AG09319 (cell line): ENCODE measurements at regions not wholly inside any gene's neighbourhood (a gene's known extent, or its start where the extent isn't known, plus 50 kb on each side); places are given as distances from the start of the nearest gene placed in this dataset.
A peak's percentile ranks its signal among the peaks of the same experiment; 100 is the strongest.

ENCODE experiments used
- DNase-seq: peaks from one replicate; pipeline ENCODE4 v3.0.0-alpha.2; 2010; ENCODE audit warnings: low read depth; ENCODE audit errors: extremely low read depth
- TF ChIP-seq, protein P1 (sequence below): IDR thresholded peaks from 2 replicates; pipeline ENCODE4 v1.5.1; 2011; ENCODE audit warnings: low read depth, mild to moderate bottlenecking, inconsistent platforms, low read length, moderate library complexity

DNA sequence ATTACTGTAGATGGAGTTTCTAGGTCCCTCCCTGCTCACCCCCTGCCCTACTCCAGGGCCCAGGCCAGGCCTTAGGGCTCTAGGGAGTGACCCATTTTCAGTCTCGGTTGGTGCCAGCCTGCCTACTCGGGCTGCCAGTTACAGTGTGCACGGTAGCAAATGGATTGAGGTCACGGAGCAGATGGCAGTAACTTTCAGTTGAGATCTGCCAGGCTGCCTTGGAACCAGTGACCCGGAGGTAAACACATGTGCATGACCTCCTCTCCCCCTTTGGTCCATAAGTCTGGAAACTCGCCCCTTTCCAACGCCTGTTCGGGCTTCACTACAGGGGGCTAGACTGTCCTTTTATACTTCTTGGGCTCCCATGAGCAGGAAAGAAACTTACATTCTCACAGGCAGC, 139.7 kb upstream of the TBX3 start:
- TF ChIP-seq, protein P1, sequence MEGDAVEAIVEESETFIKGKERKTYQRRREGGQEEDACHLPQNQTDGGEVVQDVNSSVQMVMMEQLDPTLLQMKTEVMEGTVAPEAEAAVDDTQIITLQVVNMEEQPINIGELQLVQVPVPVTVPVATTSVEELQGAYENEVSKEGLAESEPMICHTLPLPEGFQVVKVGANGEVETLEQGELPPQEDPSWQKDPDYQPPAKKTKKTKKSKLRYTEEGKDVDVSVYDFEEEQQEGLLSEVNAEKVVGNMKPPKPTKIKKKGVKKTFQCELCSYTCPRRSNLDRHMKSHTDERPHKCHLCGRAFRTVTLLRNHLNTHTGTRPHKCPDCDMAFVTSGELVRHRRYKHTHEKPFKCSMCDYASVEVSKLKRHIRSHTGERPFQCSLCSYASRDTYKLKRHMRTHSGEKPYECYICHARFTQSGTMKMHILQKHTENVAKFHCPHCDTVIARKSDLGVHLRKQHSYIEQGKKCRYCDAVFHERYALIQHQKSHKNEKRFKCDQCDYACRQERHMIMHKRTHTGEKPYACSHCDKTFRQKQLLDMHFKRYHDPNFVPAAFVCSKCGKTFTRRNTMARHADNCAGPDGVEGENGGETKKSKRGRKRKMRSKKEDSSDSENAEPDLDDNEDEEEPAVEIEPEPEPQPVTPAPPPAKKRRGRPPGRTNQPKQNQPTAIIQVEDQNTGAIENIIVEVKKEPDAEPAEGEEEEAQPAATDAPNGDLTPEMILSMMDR, result no peak
- DNase-seq, result no peak

DNA sequence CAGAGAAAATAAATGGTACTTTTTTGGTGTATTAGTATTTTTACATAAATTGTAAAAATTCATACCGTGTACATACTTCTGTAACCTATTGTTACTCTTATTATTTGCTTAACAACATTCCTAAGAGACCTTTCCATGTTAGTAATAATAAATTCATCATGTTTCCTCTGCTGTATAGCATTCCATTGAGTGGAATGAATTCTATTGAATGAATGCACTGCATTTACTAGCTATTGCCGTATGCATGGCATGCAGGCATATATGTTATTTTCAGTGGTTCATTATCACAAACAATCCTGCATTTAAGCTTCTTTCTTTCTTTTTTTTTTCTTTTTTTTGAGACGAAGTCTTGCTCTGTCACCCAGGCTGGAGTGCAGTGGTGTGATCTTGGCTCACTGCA, 137.6 kb upstream of the TBX3 start:
- no peak for DNase-seq
- TF ChIP-seq, protein P1, result no peak

DNA sequence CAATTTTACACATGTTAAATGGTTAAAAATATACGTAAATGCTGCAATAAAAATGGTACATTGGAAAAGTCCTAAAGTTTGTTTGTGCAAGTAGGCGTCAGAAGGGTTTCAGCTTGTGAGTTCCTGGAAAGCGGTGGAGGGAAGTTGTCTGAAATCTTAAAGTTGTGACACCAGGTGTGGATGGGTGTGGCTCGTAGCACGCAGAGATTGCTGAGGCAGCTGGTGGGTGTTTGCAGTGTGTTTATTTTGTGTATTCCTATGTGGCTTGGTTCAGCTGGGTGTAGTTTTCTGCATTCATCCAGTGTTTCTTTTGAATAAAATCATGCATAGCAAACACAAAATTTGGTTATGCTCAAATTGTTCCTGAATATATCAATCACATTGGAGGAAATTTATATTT, 136.8 kb upstream of the TBX3 start:
- TF ChIP-seq, protein P1, result no peak
- no peak for DNase-seq

DNA sequence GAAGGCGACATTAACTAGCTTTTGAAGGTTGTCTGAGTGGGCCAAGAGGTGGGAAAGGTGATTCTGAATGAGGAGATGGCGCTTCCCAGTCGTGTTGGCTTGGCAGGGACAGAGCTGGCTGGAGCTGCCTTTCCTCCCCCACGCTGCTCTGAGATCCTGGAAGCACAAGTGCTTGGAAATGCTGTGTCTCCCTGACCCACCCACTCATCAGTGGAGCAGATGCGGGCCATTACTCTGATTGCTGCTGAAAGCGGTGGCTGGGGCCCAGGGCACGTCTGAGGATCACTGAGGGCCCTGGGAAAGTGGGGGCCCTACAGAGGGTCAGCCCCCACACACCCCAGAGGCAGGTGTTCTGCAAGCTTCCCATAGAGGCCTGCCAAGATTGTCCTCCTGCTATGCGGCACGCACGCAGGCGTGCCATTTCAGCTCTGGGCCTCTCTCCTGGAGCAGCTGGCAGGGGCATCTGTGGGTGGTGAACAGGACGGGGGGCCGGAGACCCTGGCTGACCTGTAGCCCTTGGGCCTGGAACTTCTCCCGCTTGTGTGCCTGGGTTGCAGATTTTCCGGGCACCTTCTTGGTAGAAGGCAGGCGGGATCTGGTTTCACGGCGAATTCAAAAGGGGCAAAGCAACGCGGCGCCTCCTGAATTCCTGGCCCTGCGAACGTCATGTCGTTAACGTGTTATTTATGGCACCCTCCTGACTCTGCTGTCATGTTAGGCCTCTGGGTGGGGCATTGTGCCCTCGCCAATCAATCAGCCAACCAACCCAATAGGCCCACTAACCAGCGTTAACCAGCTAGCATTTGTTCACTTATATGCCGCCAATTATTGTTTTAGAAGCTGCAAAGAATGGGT, 133.8 kb upstream of the TBX3 start:
- TF ChIP-seq, protein P1, result no peak
- no peak for DNase-seq

DNA sequence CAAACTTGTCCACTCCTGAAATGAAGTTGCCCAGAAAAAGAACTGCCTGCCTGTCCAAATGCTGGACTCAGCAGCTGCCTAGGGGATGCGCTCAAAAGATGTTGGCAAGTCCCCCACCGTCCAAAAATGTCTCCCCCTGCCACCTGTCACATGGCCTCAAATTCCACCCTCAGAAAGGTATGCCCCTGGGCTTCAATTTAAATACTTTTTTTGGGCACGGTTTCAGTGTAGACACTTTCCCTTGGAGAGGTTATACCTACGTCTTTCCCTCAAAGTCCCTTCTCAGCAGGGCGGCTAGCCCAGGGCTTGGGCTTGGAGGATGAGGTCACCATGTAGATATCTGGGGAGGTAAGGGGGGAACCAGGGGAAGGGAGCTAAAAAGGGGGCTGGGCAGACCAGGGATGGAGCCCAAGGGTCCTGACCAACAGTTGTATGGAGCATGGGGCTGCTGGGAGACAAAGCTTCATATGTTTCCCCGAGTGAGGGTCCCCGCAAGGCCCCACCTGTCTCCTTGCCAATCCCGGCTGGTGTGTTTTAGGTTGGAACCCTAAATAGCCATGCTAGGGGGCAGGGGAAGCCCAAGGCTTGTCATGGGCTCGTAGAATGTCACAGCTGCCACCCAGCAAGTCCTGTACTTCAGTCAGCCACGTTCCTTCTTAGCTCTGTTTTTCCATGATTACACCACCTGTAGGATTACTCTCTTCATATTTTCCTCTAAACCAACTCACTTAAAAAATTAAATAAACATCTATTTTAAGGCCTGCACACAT, 131.2 kb upstream of the TBX3 start:
- TF ChIP-seq, protein P1, result no peak
- DNase-seq, result no peak

DNA sequence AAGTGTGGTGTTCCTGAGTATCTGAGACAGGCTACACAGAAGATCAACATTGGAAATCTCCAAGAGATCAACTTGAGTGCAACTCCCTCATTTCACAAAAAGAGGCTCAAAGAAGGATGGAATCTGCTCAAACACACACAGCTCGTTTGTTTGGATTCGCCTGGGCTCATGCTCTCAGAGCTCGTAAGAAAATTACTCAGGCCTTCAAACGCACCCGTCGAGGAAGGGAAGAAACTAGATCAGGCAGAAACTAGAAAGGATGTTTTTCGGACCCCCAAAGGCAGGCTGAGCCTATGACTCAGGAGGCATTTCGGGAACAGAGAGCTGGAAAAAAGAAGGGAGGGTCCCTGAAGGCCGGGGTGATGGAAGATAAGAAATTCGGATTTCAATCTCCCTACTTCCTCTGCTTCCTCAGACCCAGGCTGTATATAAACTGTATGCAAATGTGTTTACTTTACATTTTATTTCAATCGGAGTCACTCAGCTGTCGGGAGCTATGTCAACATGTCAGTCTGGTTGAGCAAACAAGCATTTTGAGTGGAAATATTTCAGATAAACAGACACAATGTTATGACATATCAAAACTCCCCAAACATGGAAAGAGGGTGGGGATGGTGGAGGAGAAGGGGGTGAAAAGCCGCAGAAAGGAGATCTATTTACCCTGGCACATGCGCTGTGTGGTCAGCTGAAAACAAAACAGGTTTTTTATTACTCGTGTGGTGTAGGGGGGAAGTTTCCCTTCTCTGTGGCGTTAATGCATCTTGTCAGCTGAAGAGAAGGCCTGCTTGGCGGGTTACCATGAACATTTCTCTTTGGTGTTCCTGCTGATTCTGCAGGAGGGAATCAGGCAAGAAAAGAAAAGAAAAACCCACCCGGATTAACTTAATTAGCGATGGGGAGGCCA, 129.1 kb upstream of the TBX3 start:
- TF ChIP-seq, protein P1, result no peak
- DNase-seq, result peak; percentile 19

DNA sequence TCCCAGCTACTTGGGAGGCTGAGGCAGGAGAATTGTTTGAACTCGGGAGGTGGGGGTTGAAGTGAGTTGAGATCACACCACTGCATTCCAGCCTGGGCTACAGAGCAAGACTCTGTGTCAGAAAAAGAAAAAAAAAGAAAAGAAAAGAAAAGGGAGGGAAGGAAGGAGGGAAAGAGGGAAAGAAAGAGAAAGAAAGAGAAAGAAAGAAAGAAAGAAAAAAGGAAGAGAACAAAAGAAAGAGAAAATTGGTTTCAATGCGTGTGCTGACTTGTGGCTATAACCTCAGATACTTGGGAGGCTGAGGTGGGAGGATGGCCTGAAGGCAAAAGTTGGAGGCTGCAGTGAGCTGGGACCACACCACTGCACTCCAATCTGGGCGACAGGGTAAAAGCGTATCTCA, 128.4 kb upstream of the TBX3 start:
- TF ChIP-seq, protein P1, result no peak
- DNase-seq, result no peak
